Ovary (tissue), 7 donors: ENCODE measurements at regions not wholly inside any gene's neighbourhood (a gene's known extent, or its start where the extent isn't known, plus 50 kb on each side); places are given as distances from the start of the nearest gene placed in this dataset.

ENCODE experiments used
- DNase-seq, 5 donors: peaks; one replicate each; pipeline ENCODE4 v3.0.0-alpha.2; 2019 to 2020
- H3K27ac ChIP-seq, 2 donors: fragments of 200-600 bp; one replicate each; pipeline versions ENCODE4 v1.5.1 to v1.8.0; 2019 to 2022
- H3K27me3 ChIP-seq: fragments of 200-600 bp; one replicate; pipeline ENCODE4 v1.8.0; 2022
- H3K36me3 ChIP-seq: fragments of 200-600 bp; sonication (generic); one replicate; pipeline ENCODE4 v1.5.1; 2019
- H3K4me1 ChIP-seq: one replicate; pipeline ENCODE4 v1.8.1; 2013; ENCODE audit warnings: mild to moderate bottlenecking, moderate library complexity; ENCODE audit not compliant: insufficient read depth
- H3K4me3 ChIP-seq: fragments of 200-600 bp; sonication (generic); one replicate; pipeline ENCODE4 v1.5.1; 2017
- H3K9me3 ChIP-seq, 2 donors: fragments of 200-600 bp in 1 of 2; sonication (generic) in 1 of 2; one replicate each; pipeline versions ENCODE4 v1.5.1 to v1.8.1; 2013 to 2019; ENCODE audit warnings: mild to moderate bottlenecking in 1 of 2, moderate library complexity in 1 of 2
- CTCF ChIP-seq, 3 donors: fragments of 450-650 bp in 2 of 3; fragments of 200-600 bp in 1 of 3; IDR thresholded peaks; one replicate each; pipeline versions ENCODE4 v1.5.1 to v1.8.0; 2016 to 2022; ENCODE audit warnings: antibody characterized with exemption in 3 of 3, mild to moderate bottlenecking in 1 of 3
- EP300 ChIP-seq: sonication (generic); formaldehyde crosslinking; IDR thresholded peaks from one replicate; pipeline ENCODE4 v1.6.1; 2017; ENCODE audit warnings: antibody characterized with exemption
- POLR2A ChIP-seq: fragments of 450-650 bp; IDR thresholded peaks from one replicate; pipeline ENCODE4 v1.6.1; 2017; ENCODE audit warnings: antibody characterized with exemption, mild to moderate bottlenecking, moderate library complexity
- WGBS, 3 donors: extraction: QIAGEN DNeasy Blood & Tissue Kit in 1 of 3; methylation state at CpG; one replicate each; pipeline versions ENCODE4 v1.1.5 to v1.1.7; 2013 to 2017; 5-methylcytosine and 5-hydroxymethylcytosine counted together
- intact Hi-C, 4 donors: fragments of 100-400 bp; cut with DNase I; formaldehyde crosslinking; loops; one replicate each; pipeline versions ENCODE4 v1.11.0 to v1.15.1; 2022 to 2023
- donor health status: DM: no; HTN: no; CAD: no; lungs with moderate emphysema.
- donor health status: DM: no; HTN: no; CAD: no.
- donor health status: Bipolar disorder and iron deficiency.
- donor health status: DM: no; HTN: no; CAD: no.
- donor health status: DM: yes; HTN: yes; CAD: no.

- TF ChIP-seq POLR2A (no peak), EP300 (no peak), CTCF (IDR thresholded peaks at IDR 0.05) (no peak)
- DNase-seq: no peak
These were observed 530.6 kb downstream of the FGF9 start for GRCh38 chr13:22201375-22201925.

GRCh38 chr13:22210134-22210930, 539.5 kb downstream of the FGF9 start:
- 88 to 93% (median 89%) methylated on average over 14 of the region's 14 CpGs for WGBS, 3 donors
- Histone ChIP-seq H3K4me1 (no peaks in the 10 kb centered on the region), H3K27ac (no peak overlapping the region), H3K27me3 (no peaks in the 10 kb centered on the region), H3K9me3 (no peaks in the 10 kb centered on the region), H3K4me3 (no peak overlapping the region), H3K36me3 (no peaks in the 10 kb centered on the region)
- intact Hi-C loops: no loop called here
- no peak for DNase-seq
- TF ChIP-seq POLR2A (no peak), CTCF (IDR thresholded peaks at IDR 0.05) (no peak), EP300 (no peak)

More at GRCh38 chr13:22201375-22201925, 530.6 kb downstream of the FGF9 start:
- Histone ChIP-seq H3K4me1 (no peaks in the 10 kb centered on the region), H3K4me3 (no peak overlapping the region), H3K27me3 (no peaks in the 10 kb centered on the region), H3K9me3 (no peaks in the 10 kb centered on the region), H3K27ac (no peak overlapping the region), H3K36me3 (no peaks in the 10 kb centered on the region)
- intact Hi-C loops: no loop called here
- WGBS, 3 donors: 56 to 73% (median 71%) methylated on average over 2 of the region's 2 CpGs

- H3K27me3 ChIP-seq: no peaks in the 10 kb centered on the region
- no peaks in the 10 kb centered on the region for H3K36me3 ChIP-seq
- no peak for DNase-seq
- intact Hi-C loops: no loop called here
- WGBS, 3 donors: 90 to 94% (median 93%) methylated on average over 14 of the region's 14 CpGs
- H3K9me3 ChIP-seq: no peaks in the 10 kb centered on the region
- no peaks in the 10 kb centered on the region for H3K4me1 ChIP-seq
- no peak overlapping the region for H3K27ac ChIP-seq
- TF ChIP-seq CTCF (IDR thresholded peaks at IDR 0.05): no peak
- no peak for TF ChIP-seq POLR2A
- no peak for TF ChIP-seq EP300
- H3K4me3 ChIP-seq: no peak overlapping the region
These were observed 541.0 kb downstream of the FGF9 start for GRCh38 chr13:22211876-22212275.

GRCh38 chr13:22212576-22212975, 541.7 kb downstream of the FGF9 start:
- Histone ChIP-seq H3K9me3 (no peaks in the 10 kb centered on the region), H3K27me3 (no peaks in the 10 kb centered on the region), H3K4me3 (no peak overlapping the region), H3K27ac (no peak overlapping the region), H3K4me1 (no peaks in the 10 kb centered on the region), H3K36me3 (no peaks in the 10 kb centered on the region)
- intact Hi-C loops: no loop called here
- no peak for DNase-seq
- no peak for TF ChIP-seq POLR2A
- no peak for TF ChIP-seq EP300
- no peak for TF ChIP-seq CTCF (IDR thresholded peaks at IDR 0.05)
- 90 to 91% (median 90%) methylated on average over 10 of the region's 10 CpGs for WGBS, 3 donors
